Left cardiac atrium (tissue), 4 donors: ENCODE measurements at regions not wholly inside any gene's neighbourhood (a gene's known extent, or its start where the extent isn't known, plus 50 kb on each side); places are given as distances from the start of the nearest gene placed in this dataset.

Experiments used
- ATAC-seq, 2 donors: fragments of 200-7000 bp; cut with Tn5 transposase; one replicate each; pipeline ENCODE4 v1.9.1; 2020; ENCODE audit warnings: mild to moderate bottlenecking in 2 of 2, moderate library complexity in 2 of 2
- DNase-seq: peaks from one replicate; pipeline ENCODE4 v3.0.0-alpha.2; 2020
- intact Hi-C, 2 donors: fragments of 100-400 bp; cut with DNase I; formaldehyde crosslinking; loops; one replicate each; pipeline versions ENCODE4 v1.14.1 to v1.15.1; 2022 to 2023
- donor health status: DM: no; HTN: yes; CAD: no.
- donor health status: DM: no; HTN: yes; CAD: no; lungs with severe emphysema.
- donor health status: DM: yes; HTN: yes; CAD: no.
- donor health status: Dilated cardiomyopathy.

- DNase-seq (no peak), ATAC-seq (no peak)
- intact Hi-C loops = no loop called here
Measured at GRCh38 chr4:98712607-98713006, 54.2 kb upstream of the TSPAN5 start.

- intact Hi-C loops = no loop called here
- ATAC-seq (no peak), DNase-seq (no peak)
Measured at GRCh38 chr4:98711526-98711925, 53.1 kb upstream of the TSPAN5 start.

- no peak for ATAC-seq
Measured at GRCh38 chr4:98710831-98711230, 52.4 kb upstream of the TSPAN5 start.

More at GRCh38 chr4:98710831-98711230, 52.4 kb upstream of the TSPAN5 start:
- no peak for DNase-seq
- intact Hi-C loops = no loop called here
